ENCODE measurements at regions not wholly inside any gene's neighbourhood (a gene's known extent, or its start where the extent isn't known, plus 50 kb on each side); places are given as distances from the start of the nearest gene placed in this dataset.

DNA sequence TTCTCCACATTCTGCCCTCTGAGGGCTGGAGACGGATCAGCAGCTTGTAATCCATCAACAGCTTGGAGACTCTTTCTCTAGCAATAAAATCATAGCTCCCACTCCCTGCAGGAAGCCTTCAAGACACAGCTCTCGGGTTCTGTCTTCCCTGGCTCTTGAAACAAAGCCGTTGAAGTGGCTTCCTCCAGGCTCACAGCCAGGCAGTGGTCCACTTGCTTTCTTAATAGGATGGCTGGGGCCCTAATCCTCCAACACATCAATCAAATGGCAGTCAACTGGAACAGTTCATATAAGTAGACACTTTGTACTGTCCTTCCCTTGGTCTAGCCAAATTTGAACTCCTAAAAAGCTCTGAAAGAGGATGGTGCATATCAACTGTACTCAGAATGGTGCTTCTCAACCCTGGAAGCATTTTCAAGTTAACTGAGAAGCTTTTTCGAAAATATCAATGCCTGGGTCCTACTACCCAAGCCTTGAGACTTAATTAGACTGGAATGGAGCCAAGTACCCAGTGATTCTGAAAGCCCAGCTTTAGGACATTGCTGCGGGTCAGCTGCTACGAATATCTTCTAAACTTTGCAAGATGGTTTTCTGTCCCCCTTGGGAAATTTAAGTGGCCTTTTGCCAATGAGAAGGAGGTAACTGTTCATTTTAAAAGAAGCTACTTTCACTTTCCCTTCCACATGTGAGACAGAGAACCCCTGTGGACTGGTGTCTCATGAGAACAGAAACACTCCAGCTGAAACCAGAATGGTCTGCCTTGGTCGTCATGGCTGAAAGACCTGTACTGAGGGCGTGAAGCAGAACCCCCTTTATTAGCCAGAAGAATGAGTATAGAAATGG is 74.7 kb downstream of the SC5D start (continued):
- TF ChIP-seq, protein P1, sequence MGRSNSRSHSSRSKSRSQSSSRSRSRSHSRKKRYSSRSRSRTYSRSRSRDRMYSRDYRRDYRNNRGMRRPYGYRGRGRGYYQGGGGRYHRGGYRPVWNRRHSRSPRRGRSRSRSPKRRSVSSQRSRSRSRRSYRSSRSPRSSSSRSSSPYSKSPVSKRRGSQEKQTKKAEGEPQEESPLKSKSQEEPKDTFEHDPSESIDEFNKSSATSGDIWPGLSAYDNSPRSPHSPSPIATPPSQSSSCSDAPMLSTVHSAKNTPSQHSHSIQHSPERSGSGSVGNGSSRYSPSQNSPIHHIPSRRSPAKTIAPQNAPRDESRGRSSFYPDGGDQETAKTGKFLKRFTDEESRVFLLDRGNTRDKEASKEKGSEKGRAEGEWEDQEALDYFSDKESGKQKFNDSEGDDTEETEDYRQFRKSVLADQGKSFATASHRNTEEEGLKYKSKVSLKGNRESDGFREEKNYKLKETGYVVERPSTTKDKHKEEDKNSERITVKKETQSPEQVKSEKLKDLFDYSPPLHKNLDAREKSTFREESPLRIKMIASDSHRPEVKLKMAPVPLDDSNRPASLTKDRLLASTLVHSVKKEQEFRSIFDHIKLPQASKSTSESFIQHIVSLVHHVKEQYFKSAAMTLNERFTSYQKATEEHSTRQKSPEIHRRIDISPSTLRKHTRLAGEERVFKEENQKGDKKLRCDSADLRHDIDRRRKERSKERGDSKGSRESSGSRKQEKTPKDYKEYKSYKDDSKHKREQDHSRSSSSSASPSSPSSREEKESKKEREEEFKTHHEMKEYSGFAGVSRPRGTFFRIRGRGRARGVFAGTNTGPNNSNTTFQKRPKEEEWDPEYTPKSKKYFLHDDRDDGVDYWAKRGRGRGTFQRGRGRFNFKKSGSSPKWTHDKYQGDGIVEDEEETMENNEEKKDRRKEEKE (IDR thresholded peaks at IDR 0.05; ENCODE audit: borderline replicate concordance in 1 of 2, control insufficient read depth in 1 of 2, low read depth in 2 of 2, low read length in 1 of 2): no peak
- TF ChIP-seq, protein P2, sequence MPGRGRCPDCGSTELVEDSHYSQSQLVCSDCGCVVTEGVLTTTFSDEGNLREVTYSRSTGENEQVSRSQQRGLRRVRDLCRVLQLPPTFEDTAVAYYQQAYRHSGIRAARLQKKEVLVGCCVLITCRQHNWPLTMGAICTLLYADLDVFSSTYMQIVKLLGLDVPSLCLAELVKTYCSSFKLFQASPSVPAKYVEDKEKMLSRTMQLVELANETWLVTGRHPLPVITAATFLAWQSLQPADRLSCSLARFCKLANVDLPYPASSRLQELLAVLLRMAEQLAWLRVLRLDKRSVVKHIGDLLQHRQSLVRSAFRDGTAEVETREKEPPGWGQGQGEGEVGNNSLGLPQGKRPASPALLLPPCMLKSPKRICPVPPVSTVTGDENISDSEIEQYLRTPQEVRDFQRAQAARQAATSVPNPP (IDR thresholded peaks at IDR 0.05; ENCODE audit: borderline replicate concordance, insufficient read depth, insufficient read length): no peak
- no peak for TF ChIP-seq BDP1 (IDR thresholded peaks at IDR 0.05; ENCODE audit: insufficient read depth, insufficient read length)
- TF ChIP-seq, protein P3, sequence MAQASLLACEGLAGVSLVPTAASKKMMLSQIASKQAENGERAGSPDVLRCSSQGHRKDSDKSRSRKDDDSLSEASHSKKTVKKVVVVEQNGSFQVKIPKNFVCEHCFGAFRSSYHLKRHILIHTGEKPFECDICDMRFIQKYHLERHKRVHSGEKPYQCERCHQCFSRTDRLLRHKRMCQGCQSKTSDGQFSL (CRISPR knock-in tag; IDR thresholded peaks at IDR 0.05): no peak
- TF ChIP-seq, protein P3 (tag; IDR thresholded peaks at IDR 0.05): no peak
- TF ChIP-seq, protein P4, sequence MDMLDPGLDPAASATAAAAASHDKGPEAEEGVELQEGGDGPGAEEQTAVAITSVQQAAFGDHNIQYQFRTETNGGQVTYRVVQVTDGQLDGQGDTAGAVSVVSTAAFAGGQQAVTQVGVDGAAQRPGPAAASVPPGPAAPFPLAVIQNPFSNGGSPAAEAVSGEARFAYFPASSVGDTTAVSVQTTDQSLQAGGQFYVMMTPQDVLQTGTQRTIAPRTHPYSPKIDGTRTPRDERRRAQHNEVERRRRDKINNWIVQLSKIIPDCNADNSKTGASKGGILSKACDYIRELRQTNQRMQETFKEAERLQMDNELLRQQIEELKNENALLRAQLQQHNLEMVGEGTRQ (CRISPR knock-in tag; IDR thresholded peaks at IDR 0.05): no peak
- TF ChIP-seq ELF4 (CRISPR knock-in tag; IDR thresholded peaks at IDR 0.05): no peak
- no peak for TF ChIP-seq SRSF3 (IDR thresholded peaks at IDR 0.05; ENCODE audit: insufficient read depth, low read length)

Measured in K562 (cell line).